ENCODE measurements at regions not wholly inside any gene's neighbourhood (a gene's known extent, or its start where the extent isn't known, plus 50 kb on each side); places are given as distances from the start of the nearest gene placed in this dataset.

GRCh38 chr14:106651016-106651415 lies 1124.6 kb downstream of the TMEM121 start:
- TF ChIP-seq CTCF (IDR thresholded peaks at IDR 0.05) (no peak), POLR2A (IDR thresholded peaks at IDR 0.05) (no peak)

Measured in body of pancreas (tissue), 4 donors.